Ovary (tissue), 7 donors: ENCODE measurements at regions not wholly inside any gene's neighbourhood (a gene's known extent, or its start where the extent isn't known, plus 50 kb on each side); places are given as distances from the start of the nearest gene placed in this dataset.

ENCODE experiments used
- DNase-seq, 5 donors: peaks; one replicate each; pipeline ENCODE4 v3.0.0-alpha.2; 2019 to 2020
- H3K27ac ChIP-seq, 2 donors: fragments of 200-600 bp; one replicate each; pipeline versions ENCODE4 v1.5.1 to v1.8.0; 2019 to 2022
- H3K27me3 ChIP-seq: fragments of 200-600 bp; one replicate; pipeline ENCODE4 v1.8.0; 2022
- H3K36me3 ChIP-seq: fragments of 200-600 bp; sonication (generic); one replicate; pipeline ENCODE4 v1.5.1; 2019
- H3K4me1 ChIP-seq: one replicate; pipeline ENCODE4 v1.8.1; 2013; ENCODE audit warnings: mild to moderate bottlenecking, moderate library complexity; ENCODE audit not compliant: insufficient read depth
- H3K4me3 ChIP-seq: fragments of 200-600 bp; sonication (generic); one replicate; pipeline ENCODE4 v1.5.1; 2017
- H3K9me3 ChIP-seq, 2 donors: fragments of 200-600 bp in 1 of 2; sonication (generic) in 1 of 2; one replicate each; pipeline versions ENCODE4 v1.5.1 to v1.8.1; 2013 to 2019; ENCODE audit warnings: mild to moderate bottlenecking in 1 of 2, moderate library complexity in 1 of 2
- EP300 ChIP-seq: sonication (generic); formaldehyde crosslinking; IDR thresholded peaks from one replicate; pipeline ENCODE4 v1.6.1; 2017; ENCODE audit warnings: antibody characterized with exemption
- POLR2A ChIP-seq: fragments of 450-650 bp; IDR thresholded peaks from one replicate; pipeline ENCODE4 v1.6.1; 2017; ENCODE audit warnings: antibody characterized with exemption, mild to moderate bottlenecking, moderate library complexity
- WGBS, 3 donors: extraction: QIAGEN DNeasy Blood & Tissue Kit in 1 of 3; methylation state at CpG; one replicate each; pipeline versions ENCODE4 v1.1.5 to v1.1.7; 2013 to 2017; 5-methylcytosine and 5-hydroxymethylcytosine counted together
- intact Hi-C, 4 donors: fragments of 100-400 bp; cut with DNase I; formaldehyde crosslinking; loops; one replicate each; pipeline versions ENCODE4 v1.11.0 to v1.15.1; 2022 to 2023
- TF ChIP-seq, protein P1 (sequence below), 3 donors: fragments of 450-650 bp in 2 of 3; fragments of 200-600 bp in 1 of 3; IDR thresholded peaks; one replicate each; pipeline versions ENCODE4 v1.5.1 to v1.8.0; 2016 to 2022; ENCODE audit warnings: antibody characterized with exemption in 3 of 3, mild to moderate bottlenecking in 1 of 3
- donor health status: DM: no; HTN: no; CAD: no; lungs with moderate emphysema.
- donor health status: DM: no; HTN: no; CAD: no.
- donor health status: Bipolar disorder and iron deficiency.
- donor health status: DM: no; HTN: no; CAD: no.
- donor health status: DM: yes; HTN: yes; CAD: no.

DNA sequence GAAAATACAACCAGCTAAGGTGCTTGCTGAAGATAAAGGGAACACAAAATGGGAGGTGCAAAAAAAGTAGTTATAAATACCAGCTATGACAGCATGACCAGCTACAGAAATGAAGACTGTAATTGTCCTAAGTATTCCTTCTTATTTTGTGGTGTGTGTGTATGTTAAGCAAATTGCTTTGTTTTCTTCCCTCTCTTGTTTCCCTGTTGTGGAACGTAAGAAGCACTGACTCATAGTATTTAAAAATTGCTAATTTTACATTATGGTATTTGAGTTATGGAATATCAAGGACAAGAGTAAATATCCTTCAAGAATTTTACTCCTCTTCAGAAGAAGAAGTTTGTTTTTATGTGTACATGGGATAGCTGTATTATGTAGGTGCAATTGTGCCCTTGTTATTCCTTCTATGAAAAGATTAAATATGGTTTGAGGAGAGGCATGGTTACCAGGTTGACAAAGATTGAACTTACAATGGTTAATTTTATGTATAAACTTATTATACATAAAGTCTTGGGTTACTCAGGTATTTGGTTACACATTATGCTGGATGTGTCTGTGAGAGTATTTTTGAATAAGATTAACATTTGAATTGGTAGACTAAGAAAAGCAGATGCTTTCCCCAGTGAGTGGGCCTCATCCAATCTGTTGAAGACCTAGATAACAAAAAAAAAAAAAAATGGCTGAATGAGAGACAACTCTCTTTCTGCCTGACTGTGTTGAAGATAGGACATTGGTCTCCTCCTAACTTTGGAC lies 1132.1 kb upstream of the ALCAM start:
- TF ChIP-seq, protein P1, sequence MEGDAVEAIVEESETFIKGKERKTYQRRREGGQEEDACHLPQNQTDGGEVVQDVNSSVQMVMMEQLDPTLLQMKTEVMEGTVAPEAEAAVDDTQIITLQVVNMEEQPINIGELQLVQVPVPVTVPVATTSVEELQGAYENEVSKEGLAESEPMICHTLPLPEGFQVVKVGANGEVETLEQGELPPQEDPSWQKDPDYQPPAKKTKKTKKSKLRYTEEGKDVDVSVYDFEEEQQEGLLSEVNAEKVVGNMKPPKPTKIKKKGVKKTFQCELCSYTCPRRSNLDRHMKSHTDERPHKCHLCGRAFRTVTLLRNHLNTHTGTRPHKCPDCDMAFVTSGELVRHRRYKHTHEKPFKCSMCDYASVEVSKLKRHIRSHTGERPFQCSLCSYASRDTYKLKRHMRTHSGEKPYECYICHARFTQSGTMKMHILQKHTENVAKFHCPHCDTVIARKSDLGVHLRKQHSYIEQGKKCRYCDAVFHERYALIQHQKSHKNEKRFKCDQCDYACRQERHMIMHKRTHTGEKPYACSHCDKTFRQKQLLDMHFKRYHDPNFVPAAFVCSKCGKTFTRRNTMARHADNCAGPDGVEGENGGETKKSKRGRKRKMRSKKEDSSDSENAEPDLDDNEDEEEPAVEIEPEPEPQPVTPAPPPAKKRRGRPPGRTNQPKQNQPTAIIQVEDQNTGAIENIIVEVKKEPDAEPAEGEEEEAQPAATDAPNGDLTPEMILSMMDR (IDR thresholded peaks at IDR 0.05), result no peak
- TF ChIP-seq EP300, result no peak
- TF ChIP-seq POLR2A, result no peak
- WGBS, 3 donors, result 60 to 66% (median 64%) methylated on average over 1 of the region's 1 CpG
- Histone ChIP-seq H3K27me3 (no peaks in the 10 kb centered on the region), H3K36me3 (no peaks in the 10 kb centered on the region), H3K9me3 (no peaks in the 10 kb centered on the region), H3K27ac (no peak overlapping the region), H3K4me1 (no peaks in the 10 kb centered on the region), H3K4me3 (no peak overlapping the region)
- no peak for DNase-seq
- intact Hi-C loops, result no loop called here

DNA sequence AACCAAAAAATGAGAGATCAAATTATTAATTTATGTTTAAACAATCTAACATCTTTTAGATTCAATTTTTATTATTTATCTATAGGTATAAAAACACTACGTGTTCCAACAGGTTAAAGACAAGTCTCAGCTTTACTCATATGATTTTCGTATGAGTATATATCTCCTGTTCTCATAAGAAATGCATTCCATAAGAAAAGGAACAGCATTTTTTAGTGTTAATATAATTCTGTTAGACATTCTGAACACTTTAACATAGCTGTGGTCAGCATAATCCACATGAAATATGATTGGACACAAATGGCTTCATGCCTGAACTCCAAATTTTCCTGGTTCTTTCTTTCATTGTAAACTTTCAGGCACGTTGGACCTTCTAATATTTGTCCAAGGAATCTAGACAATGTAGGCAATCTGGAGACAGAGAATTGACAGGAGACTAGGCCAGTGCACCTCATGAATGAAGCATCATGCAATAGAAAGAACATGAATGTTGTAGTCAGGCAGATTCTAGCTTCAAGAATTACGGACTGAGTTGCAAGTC lies 1122.0 kb upstream of the ALCAM start:
- WGBS, 3 donors, result 55 to 59% (median 58%) methylated on average over 4 of the region's 4 CpGs
- TF ChIP-seq EP300 (no peak), POLR2A (no peak)
- TF ChIP-seq, protein P1 (IDR thresholded peaks at IDR 0.05), result no peak
- Histone ChIP-seq H3K4me3 (no peak overlapping the region), H3K4me1 (no peaks in the 10 kb centered on the region), H3K27ac (no peak overlapping the region), H3K27me3 (no peaks in the 10 kb centered on the region), H3K36me3 (no peaks in the 10 kb centered on the region), H3K9me3 (no peaks in the 10 kb centered on the region)
- intact Hi-C loops, result loop anchor here in 1 of 4 donors (5.0 kb wide), 1 partner anchor 1588 kb away; no protein-coding TSS in a partner anchor
- no peak for DNase-seq

DNA sequence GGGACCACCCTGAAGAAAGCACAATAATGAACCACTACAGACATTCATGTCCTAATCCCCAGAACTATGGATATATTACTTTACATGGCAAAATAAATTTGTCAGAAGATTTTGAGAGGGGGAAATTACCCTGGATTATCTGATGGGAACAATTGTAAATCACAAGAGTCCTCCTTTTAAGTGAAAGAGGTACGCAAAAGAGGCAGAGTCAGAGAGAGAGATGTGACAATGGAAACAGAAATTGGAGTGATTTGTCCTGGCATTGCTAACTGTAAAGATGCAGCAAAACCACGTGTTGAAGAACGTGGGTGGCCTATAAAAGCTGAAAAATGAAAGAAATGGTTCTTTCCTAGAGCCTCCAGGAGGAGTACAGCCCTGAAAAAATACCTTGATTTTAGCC lies 1121.4 kb upstream of the ALCAM start:
- Histone ChIP-seq H3K27ac (no peak overlapping the region), H3K4me1 (no peaks in the 10 kb centered on the region), H3K36me3 (no peaks in the 10 kb centered on the region), H3K4me3 (no peak overlapping the region), H3K27me3 (no peaks in the 10 kb centered on the region), H3K9me3 (no peaks in the 10 kb centered on the region)
- no peak for DNase-seq
- 30 to 42% (median 40%) methylated on average over 3 of the region's 3 CpGs for WGBS, 3 donors
- no peak for TF ChIP-seq EP300
- TF ChIP-seq, protein P1 (IDR thresholded peaks at IDR 0.05), result no peak
- no peak for TF ChIP-seq POLR2A
- intact Hi-C loops, result no loop called here

DNA sequence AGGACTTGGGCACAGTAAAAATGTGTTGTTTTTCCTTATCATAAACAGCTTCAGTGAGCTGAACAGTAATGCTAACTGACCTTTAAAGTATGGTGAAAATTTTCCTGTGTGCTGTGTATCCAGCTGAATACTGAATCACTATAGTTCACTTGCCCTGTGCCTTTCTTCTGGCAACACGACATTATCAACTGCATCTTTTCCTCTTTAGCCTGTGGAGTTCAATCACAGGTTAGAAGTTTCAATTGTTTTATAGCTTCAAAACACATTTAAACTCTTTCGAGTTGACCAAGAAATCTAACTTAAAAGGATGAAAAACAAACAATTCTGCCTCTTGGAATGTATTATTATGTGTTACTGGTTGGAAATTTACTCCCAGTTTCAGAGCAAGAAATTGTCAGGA lies 1120.7 kb upstream of the ALCAM start:
- no peaks in the 10 kb centered on the region for H3K27me3 ChIP-seq
- intact Hi-C loops, result no loop called here
- H3K27ac ChIP-seq, result no peak overlapping the region
- no peak for TF ChIP-seq EP300
- H3K36me3 ChIP-seq, result no peaks in the 10 kb centered on the region
- DNase-seq, result no peak
- WGBS, 3 donors, result 1 to 8% (median 6%) methylated on average over 2 of the region's 2 CpGs
- H3K4me1 ChIP-seq, result no peaks in the 10 kb centered on the region
- H3K9me3 ChIP-seq, result no peaks in the 10 kb centered on the region
- no peak overlapping the region for H3K4me3 ChIP-seq

DNA sequence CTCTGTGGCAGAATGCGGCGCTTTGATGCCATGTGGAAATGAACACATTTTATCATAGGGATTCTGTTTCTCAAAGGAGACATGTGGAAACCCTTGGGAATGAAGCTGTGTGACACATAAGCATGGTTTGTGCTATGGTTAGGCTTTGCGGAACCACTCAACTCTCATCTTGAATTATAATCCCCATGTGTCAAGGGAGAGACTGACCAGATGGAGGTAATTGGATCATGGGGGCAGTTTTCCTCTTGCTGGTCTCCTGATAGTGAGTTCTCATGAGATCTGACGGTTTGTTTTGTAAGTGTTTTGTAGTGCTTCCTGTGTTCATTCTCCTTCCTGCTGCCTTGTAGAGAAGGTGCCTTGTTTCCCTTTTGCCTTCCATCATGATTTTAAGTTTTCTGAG lies 1109.2 kb upstream of the ALCAM start:
- Histone ChIP-seq H3K27ac (no peak overlapping the region), H3K27me3 (no peaks in the 10 kb centered on the region), H3K4me3 (no peak overlapping the region), H3K36me3 (no peaks in the 10 kb centered on the region), H3K9me3 (no peaks in the 10 kb centered on the region), H3K4me1 (no peaks in the 10 kb centered on the region)
- TF ChIP-seq, protein P1 (IDR thresholded peaks at IDR 0.05), result no peak
- TF ChIP-seq EP300 (no peak), POLR2A (no peak)
- intact Hi-C loops, result no loop called here
- WGBS, 3 donors, result 88 to 92% (median 91%) methylated on average over 4 of the region's 4 CpGs
- no peak for DNase-seq
